NCI-H1048 (cell line): ENCODE measurements at regions not wholly inside any gene's neighbourhood (a gene's known extent, or its start where the extent isn't known, plus 50 kb on each side); places are given as distances from the start of the nearest gene placed in this dataset.

ENCODE experiments used
- DNase-seq: peaks from one replicate; lab custom pipeline; 2025; lab: John Stamatoyannopoulos, UW

DNA sequence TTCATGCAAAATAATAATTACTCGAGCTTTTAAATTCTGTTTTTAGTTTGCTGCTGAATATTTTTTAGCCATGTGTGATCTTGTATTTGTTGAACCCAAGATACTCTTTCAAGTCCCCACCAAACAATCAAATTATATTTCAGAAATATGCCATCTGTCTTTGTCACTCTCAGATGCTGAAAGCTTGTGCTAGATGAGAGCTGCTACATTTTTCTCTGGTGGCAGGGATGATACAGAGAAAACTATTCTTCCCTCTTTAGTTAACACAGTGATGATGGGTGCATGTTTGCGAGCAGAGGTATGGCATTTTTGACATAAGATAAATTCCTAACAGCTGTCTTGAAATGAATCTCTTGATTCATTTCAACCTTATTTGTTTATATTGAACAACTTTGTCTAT is 100.6 kb upstream of the NPHP3 start:
- DNase-seq, result no peak

DNA sequence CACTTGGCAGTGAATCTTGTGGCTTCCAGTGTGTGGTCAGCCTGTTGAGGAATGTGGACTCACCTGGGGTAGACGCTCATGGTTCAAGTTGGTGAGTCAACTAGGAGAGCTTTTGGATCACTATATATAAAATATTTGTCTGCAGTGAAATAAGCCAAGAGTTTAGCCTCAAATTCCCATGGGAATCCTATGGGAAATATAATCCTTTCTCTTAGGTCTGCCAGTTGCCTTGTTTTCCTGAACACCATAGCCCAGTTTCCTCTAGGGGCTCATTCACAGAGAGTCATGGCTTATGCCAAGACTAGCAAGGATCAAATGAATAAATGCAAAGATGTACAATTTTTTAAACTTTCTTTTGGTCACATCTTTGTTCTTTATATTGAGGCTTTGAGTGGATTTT is 100.1 kb upstream of the NPHP3 start:
- no peak for DNase-seq

DNA sequence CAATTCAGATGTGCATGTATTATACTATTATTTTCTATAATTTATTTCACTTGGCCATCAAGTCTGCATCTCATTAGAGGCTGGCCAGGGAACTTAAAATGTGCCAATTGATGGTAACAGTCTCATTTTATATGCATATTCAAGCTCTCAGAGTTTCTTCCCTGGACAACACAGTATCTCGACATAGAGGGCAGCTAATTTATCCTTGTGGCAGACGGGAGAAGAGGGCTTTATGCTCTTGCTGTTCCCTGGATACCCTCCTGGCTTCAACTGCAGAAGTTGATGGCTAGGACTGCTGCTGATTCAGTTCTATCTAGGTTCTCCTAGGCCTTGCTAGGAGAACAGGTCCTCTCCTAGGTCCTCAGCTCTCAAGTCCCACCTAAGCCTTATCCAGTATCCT is 99.1 kb upstream of the NPHP3 start:
- DNase-seq, result no peak

DNA sequence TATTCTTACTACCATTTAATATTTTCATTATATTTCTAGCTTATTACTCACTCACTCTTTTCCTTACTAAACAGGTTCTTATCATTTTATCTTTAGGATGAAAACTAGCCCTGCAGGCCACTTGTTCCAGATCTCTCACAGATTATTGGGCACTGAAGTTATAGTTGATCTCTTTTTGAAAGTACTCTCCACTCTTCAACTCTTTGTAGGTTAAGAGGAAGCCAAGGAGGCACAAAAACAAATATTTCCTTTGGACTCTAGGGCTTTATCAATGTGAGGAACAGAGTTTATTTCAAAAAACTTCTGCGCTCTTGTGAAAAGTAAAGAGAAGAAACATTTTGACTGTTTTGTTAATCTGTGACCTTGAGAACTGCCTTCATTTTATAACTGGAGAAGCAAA is 96.0 kb upstream of the NPHP3 start:
- DNase-seq, result no peak

DNA sequence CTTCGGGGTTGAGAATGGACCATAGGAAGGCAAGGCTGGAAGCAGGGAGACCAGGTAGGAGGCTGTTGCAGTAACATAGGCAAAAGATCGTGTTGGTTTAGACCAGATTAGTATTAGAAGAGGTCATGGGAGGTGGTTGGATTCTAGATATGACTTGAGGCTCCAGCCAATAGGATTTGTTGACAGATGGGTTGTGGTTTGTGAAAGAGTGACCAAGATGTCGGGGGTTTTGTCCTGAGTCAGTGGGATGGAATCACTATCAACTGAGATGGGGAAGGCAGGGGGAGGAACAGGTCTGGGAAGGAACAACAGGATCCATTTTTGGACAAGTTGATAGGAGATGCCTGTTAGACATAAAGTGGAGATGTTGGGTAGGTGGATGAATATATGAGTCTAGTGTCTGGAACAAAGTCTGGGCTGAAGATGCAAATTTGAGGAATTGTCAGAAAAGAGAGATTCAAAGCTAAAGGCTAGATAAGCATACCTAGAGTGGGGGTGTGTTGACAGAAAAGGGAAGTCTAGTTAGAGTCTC is 95.5 kb upstream of the NPHP3 start:
- DNase-seq, result no peak

DNA sequence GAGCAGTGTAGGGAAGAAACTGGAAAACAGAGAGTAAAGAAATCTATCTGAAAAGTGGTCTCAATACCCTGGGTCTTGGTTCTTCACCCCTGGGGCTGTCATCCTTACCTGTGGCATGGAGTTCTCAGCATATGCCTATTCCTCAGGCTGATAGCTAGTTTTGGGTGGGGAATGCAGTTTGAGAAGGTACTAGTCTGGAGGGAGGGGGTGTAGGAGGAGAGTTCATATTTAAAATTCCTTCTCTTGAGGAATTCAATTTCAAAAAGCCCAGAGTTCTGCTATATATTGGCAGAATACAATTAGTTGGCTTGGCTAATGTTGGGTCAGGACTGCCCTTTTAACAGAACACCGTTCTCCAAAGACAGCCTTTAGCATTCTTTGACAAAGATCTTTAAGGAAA is 82.9 kb upstream of the NPHP3 start:
- DNase-seq, result no peak

DNA sequence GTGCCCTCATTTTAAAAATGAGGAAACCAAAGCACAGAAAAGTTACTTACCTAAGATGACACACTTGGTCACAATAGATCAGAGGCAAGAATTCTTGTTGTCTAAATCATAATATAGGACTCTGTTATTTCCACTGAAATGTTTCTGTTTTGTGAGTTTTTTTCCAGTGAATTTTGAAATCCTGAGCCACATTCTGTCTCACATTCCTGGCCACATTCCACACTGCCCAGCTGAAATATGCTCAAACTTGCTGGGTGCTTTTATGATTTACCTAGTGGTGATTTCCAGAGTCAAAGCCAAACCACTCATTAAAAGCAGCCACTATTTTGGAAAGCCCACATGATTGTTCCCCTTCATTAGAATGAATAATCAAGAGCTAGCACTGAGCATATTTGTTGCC is 82.3 kb upstream of the NPHP3 start:
- no peak for DNase-seq

DNA sequence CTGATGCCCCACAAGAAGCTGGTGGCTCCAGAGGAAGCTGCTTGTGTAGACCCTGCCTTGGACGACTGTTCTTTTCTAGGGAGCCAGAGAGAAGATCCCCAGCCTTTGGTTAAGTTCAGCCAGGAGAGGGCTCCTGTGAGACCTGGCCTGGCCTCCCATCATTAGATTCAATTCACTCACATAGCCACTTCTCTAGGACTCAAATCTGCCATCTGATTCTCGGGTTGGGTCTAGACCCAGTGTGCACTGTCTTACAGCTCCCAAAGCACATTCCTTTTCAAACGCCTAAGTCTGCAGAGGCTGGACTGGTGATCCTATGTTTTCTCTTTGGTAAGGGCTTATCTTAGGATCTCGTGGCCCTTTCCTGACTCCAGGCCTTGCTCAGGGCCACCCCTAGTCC is 81.7 kb upstream of the NPHP3 start:
- DNase-seq, result no peak

DNA sequence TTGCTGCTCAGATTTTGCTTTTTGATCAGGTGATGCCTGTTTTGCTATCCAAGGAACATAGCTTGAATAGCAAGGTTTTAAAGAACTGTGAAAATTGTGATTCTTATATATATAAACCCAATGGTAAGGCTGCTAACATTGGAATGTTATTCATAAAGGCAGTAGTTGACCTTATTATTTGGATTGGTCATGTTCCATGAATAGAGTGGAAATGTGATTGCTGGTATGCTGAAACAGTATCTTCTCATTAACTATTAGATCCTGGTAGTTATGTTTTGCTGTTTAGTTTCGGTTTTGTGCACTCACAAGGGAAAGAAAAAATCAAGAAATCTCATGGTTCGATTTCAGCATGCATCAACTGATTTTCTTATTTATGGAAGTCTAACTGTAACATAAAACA is 78.7 kb upstream of the NPHP3 start:
- no peak for DNase-seq

DNA sequence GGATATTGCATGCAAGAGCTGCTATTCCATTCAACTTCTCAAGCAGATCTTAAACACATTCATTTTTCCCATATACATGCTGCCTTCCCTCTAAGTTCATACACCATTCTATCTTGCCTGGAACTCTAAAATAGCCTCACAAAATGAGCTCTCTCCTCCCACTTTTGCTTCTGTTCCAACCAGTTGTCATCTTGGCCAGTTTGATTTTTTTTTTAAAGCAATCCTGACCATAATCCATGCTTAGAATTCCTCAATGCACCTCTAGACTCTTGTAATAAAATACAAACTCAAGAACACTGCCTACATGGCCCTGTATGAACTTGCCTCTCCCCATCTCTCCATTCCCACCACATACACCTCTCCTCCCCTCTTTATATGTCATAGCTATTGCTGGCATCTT is 68.6 kb upstream of the NPHP3 start:
- DNase-seq, result no peak

DNA sequence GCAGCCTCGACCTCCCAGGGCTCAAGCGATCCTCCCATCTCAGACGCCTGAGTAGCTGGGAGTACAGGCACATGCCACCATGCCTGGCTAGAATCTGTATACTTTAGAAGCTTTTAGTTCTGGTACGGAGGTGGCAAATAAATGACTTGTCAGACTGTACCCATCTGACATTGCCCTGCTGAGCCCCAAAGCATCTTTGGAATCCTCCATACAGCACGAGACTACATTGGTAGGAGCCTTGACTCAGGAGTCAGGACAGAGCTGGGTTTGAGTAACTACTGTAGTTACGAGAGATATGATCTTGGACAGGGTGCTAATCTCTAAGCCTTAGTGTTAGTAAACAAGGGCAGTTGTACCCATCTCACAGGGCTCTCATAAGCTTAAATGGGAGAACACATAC is 67.8 kb upstream of the NPHP3 start:
- DNase-seq, result no peak

DNA sequence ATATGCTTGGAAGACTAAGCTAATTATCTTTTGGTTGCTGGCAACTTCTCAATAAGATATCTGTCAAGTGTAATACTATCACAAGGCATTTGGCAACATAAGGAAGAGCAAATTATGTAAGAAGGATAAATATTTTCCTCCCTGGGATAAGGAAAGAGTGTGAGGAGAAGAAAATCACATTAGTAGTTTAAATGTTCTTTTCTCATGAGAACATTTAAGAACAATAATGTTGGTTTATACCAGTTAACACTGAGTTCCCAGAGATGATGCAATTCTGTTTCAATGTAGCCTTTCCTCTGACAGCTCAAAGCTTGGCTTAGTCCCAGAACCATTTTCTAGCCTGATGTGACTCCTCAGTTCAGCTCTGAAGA is 66.1 kb upstream of the NPHP3 start:
- DNase-seq, result no peak

DNA sequence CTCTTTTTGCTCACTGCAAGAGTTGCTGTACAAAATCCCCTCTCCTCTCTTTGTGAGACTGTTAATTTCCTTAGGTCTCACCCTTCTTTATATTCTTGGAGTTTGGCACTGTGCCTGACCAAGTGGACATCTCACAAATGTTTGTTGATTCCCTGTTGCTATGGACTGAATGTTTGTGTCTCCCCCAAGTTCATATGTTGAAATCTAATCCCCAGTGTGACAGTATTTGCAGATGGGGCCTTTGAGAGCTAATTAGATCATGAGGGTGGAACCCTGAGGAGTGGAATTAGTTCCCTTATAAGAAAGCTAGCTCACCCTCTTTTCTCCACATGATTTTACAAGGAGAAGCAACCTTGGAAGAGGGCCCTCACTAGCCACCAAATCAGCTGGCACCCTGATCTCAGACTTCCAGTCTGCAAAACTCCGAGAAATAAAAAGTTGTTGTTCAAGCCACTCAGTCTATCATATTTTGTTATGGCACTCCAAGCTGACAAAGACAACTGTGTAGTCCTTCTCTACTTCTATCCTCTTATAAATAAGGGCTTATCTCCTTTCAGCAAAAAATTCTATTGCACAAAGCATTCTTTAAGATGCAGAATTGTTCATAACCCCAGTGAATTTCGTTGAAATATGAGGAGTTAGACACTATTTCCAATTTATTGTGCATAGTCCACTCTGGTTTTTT is 65.5 kb upstream of the NPHP3 start:
- no peak for DNase-seq

DNA sequence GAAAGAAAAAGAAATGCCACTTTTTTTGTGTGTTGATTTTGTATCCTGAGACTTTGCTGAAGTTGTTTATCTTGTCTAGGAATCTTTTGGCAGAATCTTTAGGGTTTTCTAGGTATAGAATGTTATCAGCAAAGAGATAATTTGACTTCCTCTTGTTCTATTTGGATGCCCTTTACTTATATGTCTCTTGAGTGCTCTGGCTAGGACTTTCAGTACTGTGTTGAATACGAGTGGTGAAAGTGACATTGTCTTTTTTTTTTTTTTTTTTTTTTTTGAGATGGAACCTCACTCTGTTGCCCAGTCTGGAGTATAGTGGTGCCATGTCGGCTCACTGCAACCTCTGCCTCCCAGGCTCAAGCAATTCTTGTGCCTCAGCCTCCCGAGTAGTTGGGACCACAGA is 64.7 kb upstream of the NPHP3 start:
- DNase-seq, result no peak

DNA sequence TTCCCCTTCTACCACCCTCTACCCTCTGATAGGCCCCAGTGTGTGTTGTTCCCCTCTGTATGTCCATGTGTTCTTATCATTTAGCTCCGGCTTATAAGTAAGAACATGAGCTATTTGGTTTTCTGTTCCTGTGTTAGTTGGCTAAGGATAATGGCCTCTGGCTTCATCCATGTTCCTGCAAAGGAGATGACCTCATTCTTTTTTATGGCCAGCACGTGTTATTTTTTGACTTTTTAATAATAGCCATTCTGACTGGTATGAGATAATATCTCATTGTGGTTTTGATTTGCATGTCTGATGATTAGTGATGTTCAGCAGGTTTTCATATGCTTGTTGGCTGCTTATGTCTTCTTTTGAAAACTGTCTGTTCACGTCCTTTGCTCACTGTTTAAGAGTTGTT is 63.1 kb upstream of the NPHP3 start:
- DNase-seq, result peak; percentile 58

DNA sequence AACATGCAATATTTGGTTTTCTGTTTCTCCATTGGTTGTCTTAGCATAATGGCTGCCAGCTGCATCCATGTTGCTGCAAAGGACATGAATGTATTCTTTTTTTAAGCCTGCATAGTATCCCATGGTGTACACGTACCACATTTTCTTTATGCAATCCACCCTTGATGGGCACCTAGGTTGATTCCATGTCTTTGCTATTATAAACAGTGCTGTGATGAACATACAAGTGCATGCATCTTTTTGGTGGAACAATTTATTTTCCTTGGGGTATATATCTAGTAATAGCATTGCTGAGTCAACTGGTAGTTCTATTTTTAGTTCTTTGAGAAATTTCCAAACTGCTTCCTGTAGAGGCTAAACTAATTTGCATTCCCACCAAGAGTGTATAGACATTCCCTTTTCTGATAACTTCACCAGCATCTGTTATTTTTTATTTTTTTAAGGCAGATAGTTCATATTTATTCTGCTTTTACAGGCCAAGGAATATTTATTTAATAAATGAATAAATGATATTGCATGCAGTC is 62.4 kb upstream of the NPHP3 start:
- no peak for DNase-seq

DNA sequence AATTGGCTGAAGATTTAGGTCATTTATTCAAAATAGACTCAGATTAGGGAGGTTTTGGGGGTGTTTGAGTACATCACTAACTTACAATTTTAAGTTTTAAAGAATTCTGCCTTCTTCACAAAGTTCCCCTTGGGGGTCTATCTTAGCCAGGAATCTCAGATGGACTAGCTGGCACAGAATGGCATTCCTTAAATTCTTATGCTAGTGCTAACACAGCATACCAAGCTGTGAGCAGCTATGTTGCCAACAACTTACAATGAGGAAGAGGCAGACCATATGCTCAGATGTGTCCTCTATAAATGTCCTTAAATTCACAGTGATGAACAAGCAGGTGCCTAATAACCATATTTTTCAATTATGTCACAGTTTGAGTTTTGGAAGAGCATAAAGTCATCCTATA is 60.9 kb upstream of the NPHP3 start:
- DNase-seq, result no peak

DNA sequence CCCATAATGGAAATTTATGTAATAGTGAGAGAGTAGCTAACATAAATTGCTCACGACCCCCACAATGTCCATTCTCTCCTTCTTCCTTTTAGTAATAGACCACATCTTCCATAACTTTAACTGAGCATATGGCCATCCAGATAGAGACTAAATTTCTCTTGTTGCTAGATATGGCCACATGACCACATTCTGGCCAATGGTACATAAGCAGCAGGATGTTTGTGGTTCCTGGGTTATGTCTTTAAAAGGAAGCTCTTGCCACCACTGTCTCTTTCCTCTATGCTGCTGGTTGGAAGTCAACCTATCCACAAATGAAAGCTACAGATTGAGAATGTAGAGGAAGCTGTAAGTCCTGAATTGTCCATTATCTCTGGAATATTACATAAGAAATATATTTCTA is 59.7 kb upstream of the NPHP3 start:
- DNase-seq, result no peak

DNA sequence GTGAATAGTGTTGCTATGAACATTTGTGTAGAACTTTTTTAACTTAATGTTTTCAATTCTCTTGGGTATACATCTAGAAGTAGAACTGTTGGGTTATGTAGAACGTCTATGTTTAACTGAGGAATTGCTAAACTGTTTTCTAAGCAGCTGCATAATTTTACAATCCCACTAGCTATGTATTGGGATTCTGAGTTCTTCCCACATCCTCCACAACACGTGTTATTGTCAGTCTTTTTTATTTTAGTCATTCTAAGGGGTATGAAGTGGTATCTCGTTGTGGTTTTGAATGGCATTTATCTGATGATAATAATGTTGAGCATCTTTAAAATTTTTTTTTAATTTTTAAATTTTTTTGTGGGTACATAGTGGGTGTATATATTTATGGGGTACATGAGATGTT is 55.0 kb upstream of the NPHP3 start:
- DNase-seq, result no peak

DNA sequence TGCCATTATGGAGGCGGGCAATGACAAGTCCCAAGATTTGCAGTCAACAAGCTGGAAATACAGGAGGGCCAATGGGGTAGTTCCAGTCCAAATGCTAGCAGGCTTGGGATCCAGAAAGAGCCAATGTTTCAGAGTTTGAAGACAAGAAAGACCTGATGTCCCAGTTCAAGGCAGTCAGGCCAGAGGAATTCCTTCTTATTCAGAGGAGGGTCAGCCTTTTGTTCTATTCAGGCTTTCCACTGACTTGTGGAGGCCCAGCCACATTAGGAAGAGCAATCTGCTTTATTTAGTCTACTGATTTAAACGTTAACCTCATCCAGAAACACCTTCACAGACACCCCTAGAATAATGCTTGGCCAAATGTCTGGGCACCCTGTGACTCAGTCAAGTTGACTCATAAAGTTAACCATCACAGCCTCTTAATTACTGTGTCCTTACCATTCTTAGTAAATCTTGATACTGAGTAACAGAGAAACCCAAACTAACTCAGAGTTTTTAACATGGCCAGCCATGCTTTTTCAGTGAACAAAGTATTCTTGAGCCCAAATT is 50.9 kb upstream of the NPHP3 start:
- no peak for DNase-seq

DNA sequence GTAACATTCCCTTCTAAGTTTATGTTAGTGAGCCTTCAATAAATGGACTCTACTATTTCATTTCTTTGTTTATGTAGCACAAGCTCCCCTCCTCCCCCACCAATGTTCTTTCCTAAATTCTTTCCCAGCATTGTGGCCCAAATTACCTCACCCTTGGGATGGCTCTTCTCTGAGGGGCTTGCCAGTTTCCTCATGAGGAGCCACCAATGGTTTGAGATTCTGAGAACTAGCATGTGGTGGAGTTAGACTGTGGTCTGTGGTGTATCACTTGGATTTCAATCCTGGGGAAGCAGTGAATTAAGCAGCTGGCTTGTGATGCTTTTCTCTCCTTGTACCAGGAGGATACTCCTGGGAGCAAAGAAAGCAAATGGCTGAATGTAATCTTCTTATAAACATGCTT is 50.0 kb upstream of the NPHP3 start:
- DNase-seq, result no peak
